ENCODE measurements at regions not wholly inside any gene's neighbourhood (a gene's known extent, or its start where the extent isn't known, plus 50 kb on each side); places are given as distances from the start of the nearest gene placed in this dataset.

DNA sequence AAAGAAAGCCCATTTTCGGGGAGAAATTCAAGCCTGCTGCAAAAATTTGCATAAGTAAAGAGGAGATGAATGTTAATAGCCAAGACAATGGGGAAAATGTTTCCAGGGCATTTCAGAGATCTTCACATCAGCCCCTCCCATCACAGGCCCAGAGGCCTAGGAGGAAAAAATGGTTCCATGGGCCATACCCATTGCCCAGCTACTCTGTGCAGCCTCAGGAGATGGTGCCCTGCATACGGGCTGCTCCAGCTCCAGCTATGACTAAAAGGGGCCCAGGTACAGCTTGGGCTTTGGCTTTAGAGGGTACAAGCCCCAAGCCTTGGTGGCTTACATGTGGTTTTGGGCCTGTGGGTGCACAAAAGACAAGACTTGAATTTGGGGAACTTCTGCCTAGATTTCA, 168.0 kb upstream of the DIPK2B start:
- Histone ChIP-seq H3K9ac (ENCODE audit: low read depth, low read length) (no peak overlapping the region), H3K4me2 (ENCODE audit: insufficient read depth, low read length) (no peak overlapping the region), H2AFZ (ENCODE audit: low read depth, low read length) (no peak overlapping the region), H3K27me3 (ENCODE audit: insufficient read depth, low read length, poor library complexity) (no peaks in the 10 kb centered on the region), H4K20me1 (ENCODE audit: insufficient read depth, low read length) (no peaks in the 10 kb centered on the region), H3K79me2 (ENCODE audit: insufficient read depth, low read length) (no peaks in the 10 kb centered on the region), H3K9me3 (ENCODE audit: insufficient read depth, low read length, severe bottlenecking) (peaks cover 7% of the 10 kb centered on the region), H3K27ac (ENCODE audit: low read length) (no peak overlapping the region), H3K4me3 (ENCODE audit: low read depth in 1 of 2, low read length in 2 of 2) (no peak overlapping the region), H3K4me1 (ENCODE audit: insufficient read depth, low read length) (no peaks in the 10 kb centered on the region), H3K36me3 (ENCODE audit: insufficient read depth, low read length) (no peaks in the 10 kb centered on the region)
- no peak for TF ChIP-seq EZH2 (IDR thresholded peaks at IDR 0.05; ENCODE audit: borderline replicate concordance, low read depth, low read length, severe bottlenecking)
- TF ChIP-seq, protein P1, sequence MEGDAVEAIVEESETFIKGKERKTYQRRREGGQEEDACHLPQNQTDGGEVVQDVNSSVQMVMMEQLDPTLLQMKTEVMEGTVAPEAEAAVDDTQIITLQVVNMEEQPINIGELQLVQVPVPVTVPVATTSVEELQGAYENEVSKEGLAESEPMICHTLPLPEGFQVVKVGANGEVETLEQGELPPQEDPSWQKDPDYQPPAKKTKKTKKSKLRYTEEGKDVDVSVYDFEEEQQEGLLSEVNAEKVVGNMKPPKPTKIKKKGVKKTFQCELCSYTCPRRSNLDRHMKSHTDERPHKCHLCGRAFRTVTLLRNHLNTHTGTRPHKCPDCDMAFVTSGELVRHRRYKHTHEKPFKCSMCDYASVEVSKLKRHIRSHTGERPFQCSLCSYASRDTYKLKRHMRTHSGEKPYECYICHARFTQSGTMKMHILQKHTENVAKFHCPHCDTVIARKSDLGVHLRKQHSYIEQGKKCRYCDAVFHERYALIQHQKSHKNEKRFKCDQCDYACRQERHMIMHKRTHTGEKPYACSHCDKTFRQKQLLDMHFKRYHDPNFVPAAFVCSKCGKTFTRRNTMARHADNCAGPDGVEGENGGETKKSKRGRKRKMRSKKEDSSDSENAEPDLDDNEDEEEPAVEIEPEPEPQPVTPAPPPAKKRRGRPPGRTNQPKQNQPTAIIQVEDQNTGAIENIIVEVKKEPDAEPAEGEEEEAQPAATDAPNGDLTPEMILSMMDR (IDR thresholded peaks at IDR 0.05; ENCODE audit: borderline replicate concordance, extremely low read depth, low read length, poor library complexity, severe bottlenecking): no peak
- ATAC-seq (ENCODE audit: insufficient read depth, low read depth): no peak
- DNase-seq: no peak

DNA sequence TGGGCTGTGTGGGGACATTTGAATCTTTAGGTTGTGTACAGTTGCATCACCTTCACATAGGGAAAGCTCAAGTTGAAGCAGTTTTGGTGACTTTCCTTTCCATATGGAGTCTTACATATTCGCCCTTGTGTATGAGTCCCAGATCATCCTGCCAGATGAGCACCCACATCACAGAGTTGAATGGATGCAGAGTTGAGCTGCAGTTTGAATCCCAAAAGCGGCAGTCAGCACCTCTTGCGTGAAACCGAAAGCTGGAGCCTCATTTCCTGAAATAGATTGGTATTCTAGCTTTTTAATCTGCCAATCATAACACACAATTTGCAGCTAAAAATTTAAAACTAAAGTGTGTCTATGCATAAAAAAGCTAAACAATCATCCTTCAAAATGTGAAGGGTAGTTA, 162.9 kb upstream of the DIPK2B start:
- no peaks in the 10 kb centered on the region for H3K79me2 ChIP-seq (ENCODE audit: insufficient read depth, low read length)
- H3K36me3 ChIP-seq (ENCODE audit: insufficient read depth, low read length): no peaks in the 10 kb centered on the region
- no peak overlapping the region for H2AFZ ChIP-seq (ENCODE audit: low read depth, low read length)
- H4K20me1 ChIP-seq (ENCODE audit: insufficient read depth, low read length): no peaks in the 10 kb centered on the region
- no peak for TF ChIP-seq EZH2 (IDR thresholded peaks at IDR 0.05; ENCODE audit: borderline replicate concordance, low read depth, low read length, severe bottlenecking)
- TF ChIP-seq, protein P1 (IDR thresholded peaks at IDR 0.05; ENCODE audit: borderline replicate concordance, extremely low read depth, low read length, poor library complexity, severe bottlenecking): no peak
- ATAC-seq (ENCODE audit: insufficient read depth, low read depth) (no peak), DNase-seq (no peak)
- no peak overlapping the region for H3K9ac ChIP-seq (ENCODE audit: low read depth, low read length)
- H3K27me3 ChIP-seq (ENCODE audit: insufficient read depth, low read length, poor library complexity): no peaks in the 10 kb centered on the region
- H3K4me3 ChIP-seq (ENCODE audit: low read depth in 1 of 2, low read length in 2 of 2): no peak overlapping the region
- H3K4me2 ChIP-seq (ENCODE audit: insufficient read depth, low read length): no peak overlapping the region
- H3K4me1 ChIP-seq (ENCODE audit: insufficient read depth, low read length): no peaks in the 10 kb centered on the region
- no peak overlapping the region for H3K27ac ChIP-seq (ENCODE audit: low read length)
- H3K9me3 ChIP-seq (ENCODE audit: insufficient read depth, low read length, severe bottlenecking): peaks cover under 1% of the 10 kb centered on the region

DNA sequence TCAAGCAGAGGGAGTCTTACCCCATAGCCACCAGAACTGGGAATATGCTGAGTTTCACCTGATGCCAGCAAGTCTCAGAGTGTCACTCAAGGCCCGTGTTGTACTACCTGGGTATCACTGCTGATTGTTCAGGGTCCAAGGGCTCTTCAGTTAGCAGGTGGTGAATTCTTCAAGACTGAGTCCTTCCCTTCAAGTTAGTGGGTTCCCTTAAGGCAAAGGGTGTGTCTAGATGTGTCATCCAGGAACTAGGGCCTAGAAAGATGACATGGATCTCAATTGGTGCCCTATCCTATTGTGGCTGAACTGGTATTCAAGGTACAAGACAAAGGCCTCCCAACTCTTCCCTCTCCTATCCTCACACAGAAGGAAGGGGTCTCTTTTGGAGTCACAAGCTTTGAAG, 159.9 kb upstream of the DIPK2B start:
- no peaks in the 10 kb centered on the region for H3K27me3 ChIP-seq (ENCODE audit: insufficient read depth, low read length, poor library complexity)
- H3K9me3 ChIP-seq (ENCODE audit: insufficient read depth, low read length, severe bottlenecking): no peaks in the 10 kb centered on the region
- H3K4me2 ChIP-seq (ENCODE audit: insufficient read depth, low read length): no peak overlapping the region
- H3K36me3 ChIP-seq (ENCODE audit: insufficient read depth, low read length): no peaks in the 10 kb centered on the region
- ATAC-seq (ENCODE audit: insufficient read depth, low read depth) (no peak), DNase-seq (no peak)
- no peaks in the 10 kb centered on the region for H4K20me1 ChIP-seq (ENCODE audit: insufficient read depth, low read length)
- no peaks in the 10 kb centered on the region for H3K79me2 ChIP-seq (ENCODE audit: insufficient read depth, low read length)
- TF ChIP-seq, protein P1 (IDR thresholded peaks at IDR 0.05; ENCODE audit: borderline replicate concordance, extremely low read depth, low read length, poor library complexity, severe bottlenecking): no peak
- no peak for TF ChIP-seq EZH2 (IDR thresholded peaks at IDR 0.05; ENCODE audit: borderline replicate concordance, low read depth, low read length, severe bottlenecking)
- no peak overlapping the region for H3K9ac ChIP-seq (ENCODE audit: low read depth, low read length)
- H3K4me1 ChIP-seq (ENCODE audit: insufficient read depth, low read length): no peaks in the 10 kb centered on the region
- no peak overlapping the region for H2AFZ ChIP-seq (ENCODE audit: low read depth, low read length)
- H3K27ac ChIP-seq (ENCODE audit: low read length): no peak overlapping the region
- no peak overlapping the region for H3K4me3 ChIP-seq (ENCODE audit: low read depth in 1 of 2, low read length in 2 of 2)

DNA sequence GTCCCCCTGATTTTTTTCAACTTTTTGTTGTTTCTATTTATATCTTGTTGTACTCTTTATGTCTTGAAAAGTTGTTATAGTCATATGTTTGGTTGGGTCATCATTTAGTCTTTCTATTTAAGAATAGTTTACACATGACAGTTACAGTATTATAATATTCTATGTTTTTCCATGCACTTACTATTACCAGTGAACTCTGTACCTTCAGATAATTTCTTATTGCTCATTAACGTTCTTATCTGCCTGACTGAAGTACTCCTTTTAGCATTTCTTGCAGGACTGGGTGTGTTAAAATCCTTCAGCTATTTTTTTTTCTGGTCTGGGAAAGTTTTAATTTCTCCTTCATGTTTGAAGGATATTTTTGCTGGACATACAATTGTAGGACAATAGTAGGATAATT, 157.7 kb upstream of the DIPK2B start:
- Histone ChIP-seq H3K4me2 (ENCODE audit: insufficient read depth, low read length) (no peak overlapping the region), H3K4me3 (ENCODE audit: low read depth in 1 of 2, low read length in 2 of 2) (no peak overlapping the region), H2AFZ (ENCODE audit: low read depth, low read length) (no peak overlapping the region), H3K27ac (ENCODE audit: low read length) (no peak overlapping the region), H3K36me3 (ENCODE audit: insufficient read depth, low read length) (no peaks in the 10 kb centered on the region), H3K4me1 (ENCODE audit: insufficient read depth, low read length) (no peaks in the 10 kb centered on the region), H3K79me2 (ENCODE audit: insufficient read depth, low read length) (no peaks in the 10 kb centered on the region), H3K9me3 (ENCODE audit: insufficient read depth, low read length, severe bottlenecking) (no peaks in the 10 kb centered on the region), H3K27me3 (ENCODE audit: insufficient read depth, low read length, poor library complexity) (no peaks in the 10 kb centered on the region), H4K20me1 (ENCODE audit: insufficient read depth, low read length) (no peaks in the 10 kb centered on the region), H3K9ac (ENCODE audit: low read depth, low read length) (no peak overlapping the region)
- TF ChIP-seq, protein P1 (IDR thresholded peaks at IDR 0.05; ENCODE audit: borderline replicate concordance, extremely low read depth, low read length, poor library complexity, severe bottlenecking): no peak
- no peak for TF ChIP-seq EZH2 (IDR thresholded peaks at IDR 0.05; ENCODE audit: borderline replicate concordance, low read depth, low read length, severe bottlenecking)
- no peak for DNase-seq
- ATAC-seq (ENCODE audit: insufficient read depth, low read depth): no peak
